ENCODE measurements at regions not wholly inside any gene's neighbourhood (a gene's known extent, or its start where the extent isn't known, plus 50 kb on each side); places are given as distances from the start of the nearest gene placed in this dataset.

DNA sequence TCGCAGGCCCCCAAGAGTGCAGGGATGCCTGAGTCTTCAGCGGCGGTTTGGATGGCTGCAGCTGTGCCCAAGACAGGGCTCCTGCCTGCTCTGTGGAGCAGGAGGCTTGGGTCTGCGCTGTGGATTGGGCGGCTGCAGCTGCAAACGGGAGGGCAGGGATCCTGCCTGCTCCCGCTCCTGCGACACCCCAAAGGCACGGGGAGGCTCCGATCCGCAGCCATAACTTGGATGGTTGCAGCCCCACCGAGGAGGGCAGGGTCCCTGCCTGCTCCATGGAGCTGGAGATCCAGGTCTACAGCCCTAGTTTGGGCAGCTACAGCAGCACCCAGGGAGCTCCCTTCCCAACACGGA lies 898.8 kb upstream of the NEGR1 start:
- ATAC-seq (no peak), DNase-seq (no peak)
- Mint-ChIP-seq H3K9me3 (peaks cover 6% of the 10 kb centered on the region), H3K4me3 (no peak overlapping the region), H3K27me3 (no peaks in the 10 kb centered on the region), H3K4me1 (ENCODE audit: low read depth) (no peaks in the 10 kb centered on the region), H3K36me3 (ENCODE audit: low read depth) (no peaks in the 10 kb centered on the region), H3K27ac (no peak overlapping the region)
- TF ChIP-seq, protein P1, sequence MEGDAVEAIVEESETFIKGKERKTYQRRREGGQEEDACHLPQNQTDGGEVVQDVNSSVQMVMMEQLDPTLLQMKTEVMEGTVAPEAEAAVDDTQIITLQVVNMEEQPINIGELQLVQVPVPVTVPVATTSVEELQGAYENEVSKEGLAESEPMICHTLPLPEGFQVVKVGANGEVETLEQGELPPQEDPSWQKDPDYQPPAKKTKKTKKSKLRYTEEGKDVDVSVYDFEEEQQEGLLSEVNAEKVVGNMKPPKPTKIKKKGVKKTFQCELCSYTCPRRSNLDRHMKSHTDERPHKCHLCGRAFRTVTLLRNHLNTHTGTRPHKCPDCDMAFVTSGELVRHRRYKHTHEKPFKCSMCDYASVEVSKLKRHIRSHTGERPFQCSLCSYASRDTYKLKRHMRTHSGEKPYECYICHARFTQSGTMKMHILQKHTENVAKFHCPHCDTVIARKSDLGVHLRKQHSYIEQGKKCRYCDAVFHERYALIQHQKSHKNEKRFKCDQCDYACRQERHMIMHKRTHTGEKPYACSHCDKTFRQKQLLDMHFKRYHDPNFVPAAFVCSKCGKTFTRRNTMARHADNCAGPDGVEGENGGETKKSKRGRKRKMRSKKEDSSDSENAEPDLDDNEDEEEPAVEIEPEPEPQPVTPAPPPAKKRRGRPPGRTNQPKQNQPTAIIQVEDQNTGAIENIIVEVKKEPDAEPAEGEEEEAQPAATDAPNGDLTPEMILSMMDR (IDR thresholded peaks at IDR 0.05), result no peak
- intact Hi-C loops (cut with micrococcal nuclease), result no loop called here
- CTCF ChIA-PET, result no interaction called here
- POLR2A ChIA-PET, result no interaction called here

DNA sequence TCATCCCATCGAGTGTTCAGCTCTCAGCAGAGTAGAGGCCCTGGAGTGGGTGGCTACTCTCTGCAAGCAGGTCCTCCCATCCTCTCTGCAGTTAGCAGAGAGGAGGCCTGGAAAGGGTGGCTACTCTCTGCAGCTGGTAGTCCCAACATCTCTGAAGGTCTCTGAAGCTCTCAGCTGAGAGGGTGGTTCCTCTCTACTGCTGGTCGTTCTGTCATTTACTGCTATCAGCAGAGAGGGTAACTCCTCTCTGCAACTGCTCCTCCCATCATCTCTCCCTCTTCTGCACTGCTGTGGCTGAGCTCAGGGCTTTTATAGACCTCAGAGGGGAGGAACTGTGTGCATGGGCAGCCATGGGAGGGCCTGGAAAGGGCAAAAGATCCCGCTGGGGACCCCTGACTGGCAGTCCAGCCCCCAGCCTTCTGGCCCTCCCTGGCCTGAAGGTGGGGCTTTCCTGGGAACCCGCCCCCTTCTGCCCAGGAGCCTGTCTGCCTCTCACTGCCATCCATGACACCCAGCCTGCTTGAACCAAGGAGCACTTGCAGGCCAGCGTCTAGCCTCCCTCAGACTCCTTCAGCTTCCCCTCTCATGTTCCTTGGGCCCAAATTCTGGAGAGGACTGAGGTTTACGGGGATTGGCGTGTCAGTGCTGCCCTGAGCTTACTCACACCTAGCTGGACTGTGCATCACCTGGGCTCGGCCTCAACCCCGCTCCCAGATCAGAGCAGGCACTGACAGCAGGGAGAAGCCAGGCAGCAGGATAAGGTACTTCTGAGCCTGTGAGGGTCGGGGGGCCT lies 898.3 kb upstream of the NEGR1 start:
- TF ChIP-seq, protein P1 (IDR thresholded peaks at IDR 0.05), result no peak
- ATAC-seq (no peak), DNase-seq (no peak)
- intact Hi-C loops (cut with micrococcal nuclease), result no loop called here
- Mint-ChIP-seq H3K9me3 (peaks cover 6% of the 10 kb centered on the region), H3K27ac (no peak overlapping the region), H3K27me3 (no peaks in the 10 kb centered on the region), H3K36me3 (ENCODE audit: low read depth) (no peaks in the 10 kb centered on the region), H3K4me3 (no peak overlapping the region), H3K4me1 (ENCODE audit: low read depth) (no peaks in the 10 kb centered on the region)
- ChIA-PET CTCF (no interaction called here), POLR2A (no interaction called here)

GRCh38 chr1:73176902-73177301 lies 894.6 kb upstream of the NEGR1 start:
- ChIA-PET CTCF (no interaction called here), POLR2A (no interaction called here)
- Mint-ChIP-seq H3K4me1 (ENCODE audit: low read depth) (no peaks in the 10 kb centered on the region), H3K27me3 (no peaks in the 10 kb centered on the region), H3K36me3 (ENCODE audit: low read depth) (no peaks in the 10 kb centered on the region), H3K9me3 (peaks cover 8% of the 10 kb centered on the region), H3K27ac (no peak overlapping the region), H3K4me3 (no peak overlapping the region)
- ATAC-seq, result no peak
- TF ChIP-seq, protein P1 (IDR thresholded peaks at IDR 0.05), result no peak
- no peak for DNase-seq
- intact Hi-C loops (cut with micrococcal nuclease), result no loop called here

- CTCF ChIA-PET, result no interaction called here
- no peaks in the 10 kb centered on the region for H3K27me3 Mint-ChIP-seq
- TF ChIP-seq, protein P1 (IDR thresholded peaks at IDR 0.05), result no peak
- no peaks in the 10 kb centered on the region for H3K9me3 Mint-ChIP-seq
- intact Hi-C loops (cut with micrococcal nuclease), result no loop called here
- H3K4me1 Mint-ChIP-seq (ENCODE audit: low read depth), result no peaks in the 10 kb centered on the region
- H3K36me3 Mint-ChIP-seq (ENCODE audit: low read depth), result no peaks in the 10 kb centered on the region
- DNase-seq (no peak), ATAC-seq (no peak)
- POLR2A ChIA-PET, result no interaction called here
- no peak overlapping the region for H3K27ac Mint-ChIP-seq
- H3K4me3 Mint-ChIP-seq, result no peak overlapping the region
Measured at GRCh38 chr1:73167009-73167657, 884.8 kb upstream of the NEGR1 start.

- H3K27ac Mint-ChIP-seq, result no peak overlapping the region
- POLR2A ChIA-PET, result no interaction called here
- no peaks in the 10 kb centered on the region for H3K27me3 Mint-ChIP-seq
- no peaks in the 10 kb centered on the region for H3K36me3 Mint-ChIP-seq (ENCODE audit: low read depth)
- intact Hi-C loops (cut with micrococcal nuclease), result no loop called here
- H3K4me3 Mint-ChIP-seq, result no peak overlapping the region
- TF ChIP-seq, protein P1 (IDR thresholded peaks at IDR 0.05), result no peak
- no peaks in the 10 kb centered on the region for H3K4me1 Mint-ChIP-seq (ENCODE audit: low read depth)
- DNase-seq (no peak), ATAC-seq (no peak)
- H3K9me3 Mint-ChIP-seq, result no peaks in the 10 kb centered on the region
- CTCF ChIA-PET, result no interaction called here
Measured at GRCh38 chr1:73162564-73162963, 880.2 kb upstream of the NEGR1 start.

All from activated CD8-positive, alpha-beta T cell treated with anti-CD3 and anti-CD28 coated beads for 36 hours (primary cell).